ENCODE measurements at regions not wholly inside any gene's neighbourhood (a gene's known extent, or its start where the extent isn't known, plus 50 kb on each side); places are given as distances from the start of the nearest gene placed in this dataset.

DNA sequence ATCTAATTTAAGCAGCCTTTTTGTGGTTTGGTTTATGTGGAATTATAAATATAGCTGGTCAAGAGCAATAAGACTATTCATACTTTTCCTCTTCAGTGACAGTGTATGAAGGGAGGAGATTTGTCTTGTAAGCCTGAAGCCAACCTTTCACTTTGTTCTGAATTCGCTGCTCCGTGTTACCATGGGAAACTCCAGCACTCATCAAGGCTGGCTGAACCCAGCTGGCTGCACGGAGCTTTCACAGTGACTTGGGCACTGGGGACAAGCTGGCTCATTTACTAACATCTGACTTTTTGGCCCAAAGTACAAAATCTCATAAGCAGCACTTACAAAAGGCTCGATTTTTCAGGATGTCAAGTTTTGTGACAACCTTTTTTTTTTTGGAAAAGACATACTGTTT is 120.4 kb upstream of the GRIA4 start:
- WGBS = 46% methylated on average over 4 of the region's 4 CpGs
- H3K27me3 ChIP-seq = no peaks in the 10 kb centered on the region
- H3K4me1 ChIP-seq = no peaks in the 10 kb centered on the region
- no peaks in the 10 kb centered on the region for H3K36me3 ChIP-seq
- TF ChIP-seq, protein P1, sequence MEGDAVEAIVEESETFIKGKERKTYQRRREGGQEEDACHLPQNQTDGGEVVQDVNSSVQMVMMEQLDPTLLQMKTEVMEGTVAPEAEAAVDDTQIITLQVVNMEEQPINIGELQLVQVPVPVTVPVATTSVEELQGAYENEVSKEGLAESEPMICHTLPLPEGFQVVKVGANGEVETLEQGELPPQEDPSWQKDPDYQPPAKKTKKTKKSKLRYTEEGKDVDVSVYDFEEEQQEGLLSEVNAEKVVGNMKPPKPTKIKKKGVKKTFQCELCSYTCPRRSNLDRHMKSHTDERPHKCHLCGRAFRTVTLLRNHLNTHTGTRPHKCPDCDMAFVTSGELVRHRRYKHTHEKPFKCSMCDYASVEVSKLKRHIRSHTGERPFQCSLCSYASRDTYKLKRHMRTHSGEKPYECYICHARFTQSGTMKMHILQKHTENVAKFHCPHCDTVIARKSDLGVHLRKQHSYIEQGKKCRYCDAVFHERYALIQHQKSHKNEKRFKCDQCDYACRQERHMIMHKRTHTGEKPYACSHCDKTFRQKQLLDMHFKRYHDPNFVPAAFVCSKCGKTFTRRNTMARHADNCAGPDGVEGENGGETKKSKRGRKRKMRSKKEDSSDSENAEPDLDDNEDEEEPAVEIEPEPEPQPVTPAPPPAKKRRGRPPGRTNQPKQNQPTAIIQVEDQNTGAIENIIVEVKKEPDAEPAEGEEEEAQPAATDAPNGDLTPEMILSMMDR (IDR thresholded peaks at IDR 0.05) = no peak
- no peak for TF ChIP-seq POLR2AphosphoS5 (IDR thresholded peaks at IDR 0.05)
- no peak for TF ChIP-seq POLR2A (IDR thresholded peaks at IDR 0.05)
- no peak for TF ChIP-seq EP300 (IDR thresholded peaks at IDR 0.05)
- H3K27ac ChIP-seq = no peak overlapping the region
- H3K4me3 ChIP-seq = no peak overlapping the region
- no peaks in the 10 kb centered on the region for H3K9me3 ChIP-seq
- DNase-seq (ENCODE audit: low spot score in 2 of 2) = no peak

GRCh38 chr11:105486929-105487328 is 122.9 kb upstream of the GRIA4 start:
- Histone ChIP-seq H3K4me3 (no peak overlapping the region), H3K27me3 (no peaks in the 10 kb centered on the region), H3K4me1 (no peaks in the 10 kb centered on the region), H3K36me3 (no peaks in the 10 kb centered on the region), H3K9me3 (no peaks in the 10 kb centered on the region), H3K27ac (no peak overlapping the region)
- 95% methylated on average over 11 of the region's 11 CpGs for WGBS
- TF ChIP-seq POLR2A (IDR thresholded peaks at IDR 0.05) (no peak), EP300 (IDR thresholded peaks at IDR 0.05) (no peak), POLR2AphosphoS5 (IDR thresholded peaks at IDR 0.05) (no peak)
- TF ChIP-seq, protein P1 (IDR thresholded peaks at IDR 0.05) = no peak
- DNase-seq (ENCODE audit: low spot score in 2 of 2) = no peak

DNA sequence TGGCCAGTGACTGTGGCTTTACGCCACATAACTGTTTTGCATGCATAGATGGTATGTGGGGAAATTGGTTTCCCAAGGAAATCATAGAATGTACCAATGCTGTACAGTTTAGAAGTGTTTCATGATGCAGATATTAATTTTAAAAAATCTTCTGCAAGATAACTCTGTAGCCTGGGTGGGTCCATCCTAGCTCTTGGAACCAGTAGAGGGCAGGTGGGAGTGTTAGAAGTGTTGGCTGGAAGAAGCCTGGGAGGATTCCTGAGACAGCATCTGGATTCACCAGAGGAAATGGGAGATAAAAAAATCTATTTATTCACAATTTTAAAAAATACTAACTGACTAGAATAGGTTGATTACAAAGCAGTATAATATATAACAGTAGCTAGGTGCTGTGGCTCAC is 139.9 kb upstream of the GRIA4 start:
- Histone ChIP-seq H3K9me3 (no peaks in the 10 kb centered on the region), H3K36me3 (no peaks in the 10 kb centered on the region), H3K27ac (no peak overlapping the region), H3K4me3 (no peak overlapping the region), H3K27me3 (no peaks in the 10 kb centered on the region), H3K4me1 (peaks cover 8% of the 10 kb centered on the region)
- 100% methylated on average over 1 of the region's 1 CpG for WGBS
- no peak for DNase-seq (ENCODE audit: low spot score in 2 of 2)
- no peak for TF ChIP-seq POLR2A (IDR thresholded peaks at IDR 0.05)
- no peak for TF ChIP-seq POLR2AphosphoS5 (IDR thresholded peaks at IDR 0.05)
- TF ChIP-seq, protein P1 (IDR thresholded peaks at IDR 0.05) = no peak
- no peak for TF ChIP-seq EP300 (IDR thresholded peaks at IDR 0.05)

- TF ChIP-seq POLR2A (IDR thresholded peaks at IDR 0.05) (no peak), POLR2AphosphoS5 (IDR thresholded peaks at IDR 0.05) (no peak), EP300 (IDR thresholded peaks at IDR 0.05) (no peak)
- TF ChIP-seq, protein P1 (IDR thresholded peaks at IDR 0.05) = no peak
Observed at GRCh38 chr11:105468154-105468553, 141.7 kb upstream of the GRIA4 start.

GRCh38 chr11:105466582-105467228 is 143.2 kb upstream of the GRIA4 start:
- H3K4me1 ChIP-seq = peaks cover 8% of the 10 kb centered on the region
- TF ChIP-seq POLR2A (IDR thresholded peaks at IDR 0.05) (no peak), POLR2AphosphoS5 (IDR thresholded peaks at IDR 0.05) (no peak), EP300 (IDR thresholded peaks at IDR 0.05) (no peak)
- TF ChIP-seq, protein P1 (IDR thresholded peaks at IDR 0.05) = no peak
- H3K9me3 ChIP-seq = no peaks in the 10 kb centered on the region
- H3K4me3 ChIP-seq = no peak overlapping the region
- H3K27ac ChIP-seq = no peak overlapping the region
- H3K36me3 ChIP-seq = no peaks in the 10 kb centered on the region
- no peak for DNase-seq (ENCODE audit: low spot score in 2 of 2)
- 30% methylated on average over 2 of the region's 2 CpGs for WGBS
- no peaks in the 10 kb centered on the region for H3K27me3 ChIP-seq

More at GRCh38 chr11:105468154-105468553, 141.7 kb upstream of the GRIA4 start:
- Histone ChIP-seq H3K36me3 (no peaks in the 10 kb centered on the region), H3K27ac (no peak overlapping the region), H3K9me3 (no peaks in the 10 kb centered on the region), H3K4me1 (peaks cover 8% of the 10 kb centered on the region), H3K27me3 (no peaks in the 10 kb centered on the region), H3K4me3 (no peak overlapping the region)
- 27% methylated on average over 3 of the region's 3 CpGs for WGBS
- DNase-seq (ENCODE audit: low spot score in 2 of 2) = no peak
